A204.1 (cell line): ENCODE measurements at regions not wholly inside any gene's neighbourhood (a gene's known extent, or its start where the extent isn't known, plus 50 kb on each side); places are given as distances from the start of the nearest gene placed in this dataset.

Experiments
- FAIRE-seq: peaks from 2 replicates; lab custom pipeline; 2012; peaks lifted over from hg19 to GRCh38; lab: Jason Lieb, UNC

- FAIRE-seq = no peak
Measured at GRCh38 chr10:4576206-4576605, 249.8 kb upstream of the AKR1E2 start.

DNA sequence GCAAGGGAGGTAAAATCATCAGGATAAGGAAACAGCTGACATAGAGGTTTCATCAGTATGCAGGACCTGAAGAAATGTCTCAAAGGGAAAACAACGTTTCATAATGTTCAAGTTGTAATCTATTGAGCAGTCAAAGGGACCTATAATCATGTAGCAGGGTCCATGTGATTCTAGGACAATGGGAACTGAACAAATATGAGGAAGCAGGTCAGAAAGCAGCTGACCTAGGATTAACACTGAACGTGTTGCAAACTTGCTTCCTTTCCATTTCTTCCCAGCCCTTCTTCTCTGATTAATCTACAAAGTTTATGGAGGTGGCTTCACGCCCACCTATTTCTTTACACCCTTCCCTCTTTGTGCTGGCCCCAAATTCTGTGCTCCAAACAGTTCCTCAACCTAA is 256.9 kb upstream of the AKR1E2 start:
- FAIRE-seq = no peak

DNA sequence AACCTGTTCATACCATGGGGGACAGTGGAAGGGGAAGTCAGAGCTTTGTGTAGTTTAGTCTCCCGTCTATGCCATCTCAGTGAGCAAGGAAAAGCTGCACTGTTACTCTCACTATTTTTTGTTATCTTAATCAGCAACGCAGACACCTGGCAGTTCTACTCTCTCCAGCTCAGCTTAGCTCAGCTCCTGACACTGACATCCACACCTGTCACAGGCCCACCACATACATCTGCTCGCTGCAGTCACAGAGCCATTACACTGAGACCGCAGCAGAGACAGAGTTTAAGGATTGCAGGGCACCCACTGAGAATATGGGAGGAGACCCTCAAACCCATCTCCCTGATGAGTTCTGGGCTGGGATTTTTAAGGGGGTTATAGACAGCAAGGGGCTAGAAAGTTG is 257.3 kb upstream of the AKR1E2 start:
- FAIRE-seq = no peak

DNA sequence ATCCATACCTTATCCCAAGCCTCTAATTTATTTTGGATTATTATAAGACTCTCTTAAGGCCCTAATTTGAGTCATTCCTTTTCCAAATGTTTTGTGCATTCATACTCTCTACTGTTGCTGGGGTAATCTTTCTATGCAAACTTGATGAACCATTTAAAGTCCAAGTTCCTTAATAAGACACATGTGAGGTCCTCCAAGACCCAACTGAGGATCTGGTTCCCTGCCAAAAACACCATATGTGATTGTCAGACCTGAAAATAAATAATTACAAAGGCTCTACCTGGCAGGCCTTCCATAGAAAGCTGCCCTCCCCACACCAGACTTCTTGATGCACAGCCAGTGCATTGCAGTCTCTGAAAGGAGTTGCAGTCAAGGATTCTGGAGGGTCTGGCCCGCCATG is 257.9 kb upstream of the AKR1E2 start:
- no peak for FAIRE-seq

DNA sequence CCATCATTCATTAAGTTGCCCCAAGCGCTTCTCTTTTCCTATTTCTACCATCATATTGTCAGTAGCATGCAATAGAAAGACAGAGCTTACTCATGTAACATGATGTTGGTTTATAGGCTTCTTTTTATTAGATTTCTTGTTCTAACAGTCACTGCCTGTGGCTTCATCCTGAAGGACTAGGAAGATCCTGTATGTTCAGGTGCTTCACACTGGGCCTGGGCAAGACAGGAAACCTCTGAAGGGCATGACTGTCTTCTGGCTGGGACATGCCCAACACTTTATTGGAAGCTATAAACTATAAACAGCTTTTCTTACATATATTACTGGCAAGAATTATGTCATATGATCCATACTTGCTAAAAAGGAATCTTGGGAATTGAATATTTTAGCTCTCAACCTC is 258.4 kb upstream of the AKR1E2 start:
- FAIRE-seq = no peak

GRCh38 chr10:4566011-4566410 is 260.0 kb upstream of the AKR1E2 start:
- FAIRE-seq = no peak

- no peak for FAIRE-seq
Measured at GRCh38 chr10:4561296-4561695, 264.7 kb upstream of the AKR1E2 start.

GRCh38 chr10:4557469-4557868 is 268.5 kb upstream of the AKR1E2 start:
- no peak for FAIRE-seq

DNA sequence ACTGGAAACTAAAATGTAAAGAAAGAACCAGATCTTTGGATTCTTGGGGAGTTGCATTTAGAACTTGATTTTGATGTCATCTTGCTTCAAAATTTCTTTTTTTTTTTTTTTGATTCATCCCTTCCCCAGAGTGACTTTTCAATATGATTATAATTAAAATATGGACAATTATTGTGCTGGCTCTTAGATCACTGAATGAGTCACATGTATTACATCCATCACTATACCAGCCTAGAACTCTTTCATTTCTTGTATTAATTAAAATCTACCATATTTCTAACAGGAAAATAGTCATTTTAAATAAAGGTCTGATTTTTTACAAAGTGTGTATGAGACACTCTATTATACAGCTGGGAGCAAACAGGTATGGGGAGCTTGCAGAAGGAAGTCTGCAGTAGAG is 269.5 kb upstream of the AKR1E2 start:
- no peak for FAIRE-seq

DNA sequence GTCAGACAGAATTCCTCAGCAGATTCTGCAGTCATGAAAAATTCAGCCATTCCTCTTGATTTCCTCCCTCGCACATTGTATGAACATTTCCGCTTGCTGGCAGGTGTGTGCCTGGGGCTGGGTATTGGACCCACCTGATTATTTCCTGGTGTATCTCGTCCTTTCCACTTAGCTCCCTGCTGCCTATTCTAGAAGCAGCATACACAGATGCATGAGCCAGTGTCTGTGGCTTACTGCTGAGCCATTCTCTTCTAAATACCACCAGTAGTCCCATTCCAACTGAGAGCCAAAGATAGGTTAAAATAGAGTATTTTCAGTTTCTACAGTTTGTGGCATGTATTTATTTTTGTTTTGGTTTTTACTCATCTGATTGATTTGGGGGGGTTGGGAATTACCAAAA is 270.1 kb upstream of the AKR1E2 start:
- no peak for FAIRE-seq

- no peak for FAIRE-seq
Measured at GRCh38 chr10:4549139-4549653, 276.8 kb upstream of the AKR1E2 start.

DNA sequence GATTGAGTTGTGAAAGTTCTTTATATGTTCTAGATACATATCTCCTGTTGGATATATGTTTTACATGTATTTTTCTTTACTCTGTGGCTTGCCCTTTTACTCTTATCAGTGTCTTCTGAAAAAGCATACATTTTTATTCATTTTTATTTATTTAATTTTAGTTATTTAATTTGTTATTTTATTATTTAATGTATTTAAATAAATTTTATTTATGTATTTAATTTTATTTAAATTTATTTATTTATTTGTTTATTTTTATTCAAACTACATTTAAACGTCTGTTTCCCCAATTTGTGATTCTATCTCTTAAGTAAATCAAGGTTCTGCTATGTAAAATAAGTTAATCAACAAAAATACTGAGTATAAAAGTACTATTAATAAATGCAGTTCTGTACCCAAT is 279.1 kb upstream of the AKR1E2 start:
- FAIRE-seq = peak; percentile 94

DNA sequence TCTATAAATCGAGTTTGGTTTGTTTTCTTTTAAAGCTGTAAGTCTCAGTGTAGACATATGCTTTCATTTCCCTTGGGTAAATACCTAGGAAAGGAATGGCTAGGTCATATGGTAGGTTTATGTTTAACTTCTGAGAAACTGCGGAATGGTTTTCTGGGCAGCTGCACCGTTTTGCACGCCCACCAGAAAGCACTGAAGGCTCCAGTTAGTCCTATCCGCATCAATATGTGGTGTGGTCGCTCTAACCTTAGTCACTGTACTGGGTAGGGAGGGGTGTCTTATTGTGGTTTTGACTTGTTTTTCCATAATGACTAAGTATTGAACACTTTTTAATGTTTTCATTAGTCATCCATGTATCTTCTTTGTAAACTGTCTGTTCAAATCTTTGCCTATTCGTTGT is 279.5 kb upstream of the AKR1E2 start:
- FAIRE-seq = no peak

DNA sequence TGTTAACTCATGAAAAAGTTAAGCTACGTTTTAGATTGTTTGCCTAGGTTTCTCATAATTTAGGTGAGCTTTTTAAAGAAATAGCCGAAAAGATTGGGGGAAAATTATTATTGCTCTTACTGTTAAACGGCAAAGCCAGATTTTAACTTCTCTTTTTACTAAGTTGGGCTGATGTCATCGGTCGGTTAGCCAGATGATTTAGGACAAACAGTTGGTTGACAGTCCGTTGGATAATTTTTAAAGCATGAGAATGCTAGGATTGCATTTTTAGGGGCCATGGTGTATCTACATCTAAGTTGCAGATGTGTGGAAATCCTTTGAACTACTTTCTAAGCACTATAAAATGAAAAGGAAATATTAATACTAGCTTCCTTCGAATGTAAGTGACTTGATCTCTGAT is 280.9 kb upstream of the AKR1E2 start:
- no peak for FAIRE-seq

DNA sequence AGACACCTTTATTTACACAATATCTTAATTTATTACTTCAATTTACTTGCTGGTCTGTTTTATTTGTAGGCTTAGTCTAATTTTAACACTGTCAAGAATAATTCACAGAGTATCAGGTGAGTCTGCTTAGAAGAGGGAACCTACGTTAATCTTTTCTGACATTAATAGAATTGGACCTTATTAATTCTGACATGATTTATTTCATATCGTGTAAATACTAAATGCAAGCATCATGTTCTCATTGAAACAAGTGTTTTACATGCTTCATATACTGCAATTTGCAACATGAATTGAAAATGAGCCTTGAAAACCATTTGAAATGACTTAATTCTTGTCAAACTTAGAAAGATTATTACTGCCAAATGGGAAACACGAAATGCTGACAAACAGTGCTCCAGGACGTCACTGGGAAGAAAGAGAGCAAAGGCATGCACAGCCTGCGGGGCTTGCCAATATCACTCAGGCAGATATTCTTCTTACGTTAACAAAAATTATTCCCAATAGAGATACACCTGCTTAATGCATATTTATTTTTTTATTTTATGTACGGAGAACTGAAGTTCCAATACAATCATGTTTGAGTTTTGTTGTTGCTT is 282.0 kb upstream of the AKR1E2 start:
- FAIRE-seq = no peak

DNA sequence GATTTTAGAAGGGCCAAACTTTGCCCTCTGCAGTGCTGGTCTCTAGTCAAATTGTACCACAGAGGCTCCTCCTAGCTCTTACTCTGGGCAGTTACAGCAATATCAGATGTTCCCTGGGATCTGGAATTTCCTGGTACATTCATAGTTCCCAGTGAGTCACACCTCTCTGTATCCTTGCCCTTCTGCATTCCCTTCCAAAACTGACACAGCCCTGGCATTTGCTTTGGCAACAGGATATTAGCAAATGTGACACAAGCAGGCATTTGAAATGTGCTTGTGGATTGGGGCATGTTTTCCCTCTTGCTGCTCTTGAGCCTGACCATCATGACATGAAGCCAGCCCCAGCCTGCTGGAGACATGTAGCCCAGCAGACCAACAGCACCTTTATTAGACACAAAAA is 284.7 kb upstream of the AKR1E2 start:
- no peak for FAIRE-seq

DNA sequence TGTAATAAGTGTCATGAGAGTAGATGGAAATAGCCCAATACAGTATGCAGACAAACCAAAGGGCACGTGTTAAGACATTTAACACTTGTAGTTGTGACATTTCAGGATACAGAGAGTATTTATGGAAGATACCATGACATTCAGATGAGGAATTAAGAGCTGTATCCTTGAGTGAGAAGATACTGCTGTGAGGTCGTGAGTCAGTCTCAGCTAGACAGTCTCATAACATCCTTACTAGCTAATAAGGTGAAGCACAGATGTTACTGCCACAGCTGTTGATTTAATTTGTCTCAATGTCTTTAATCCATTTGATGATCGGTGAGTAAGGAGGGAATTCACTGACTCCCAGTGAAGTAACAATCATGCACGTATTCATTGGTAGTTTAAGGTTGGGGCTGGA is 288.0 kb upstream of the AKR1E2 start:
- FAIRE-seq = no peak

DNA sequence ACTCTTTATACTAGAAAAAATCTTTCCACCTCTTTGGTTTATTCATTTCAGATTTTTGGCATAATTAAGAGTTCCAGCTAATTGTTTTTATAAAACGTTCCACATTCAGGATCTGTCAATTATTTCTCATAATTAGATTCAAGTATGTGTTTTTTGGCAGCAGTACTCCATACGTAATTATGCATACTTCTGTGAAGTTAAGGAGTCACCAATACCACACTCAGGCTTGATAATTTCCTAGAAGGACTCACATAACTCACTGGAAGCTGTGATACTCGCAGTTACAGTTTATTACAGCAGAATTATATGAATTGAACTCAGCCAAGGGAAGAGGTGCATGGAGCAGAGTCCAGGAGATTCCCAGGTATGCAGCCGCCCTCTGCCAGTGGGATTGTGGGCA is 290.5 kb upstream of the AKR1E2 start:
- no peak for FAIRE-seq

- FAIRE-seq = no peak
Measured at GRCh38 chr10:4533621-4534020, 292.4 kb upstream of the AKR1E2 start.

DNA sequence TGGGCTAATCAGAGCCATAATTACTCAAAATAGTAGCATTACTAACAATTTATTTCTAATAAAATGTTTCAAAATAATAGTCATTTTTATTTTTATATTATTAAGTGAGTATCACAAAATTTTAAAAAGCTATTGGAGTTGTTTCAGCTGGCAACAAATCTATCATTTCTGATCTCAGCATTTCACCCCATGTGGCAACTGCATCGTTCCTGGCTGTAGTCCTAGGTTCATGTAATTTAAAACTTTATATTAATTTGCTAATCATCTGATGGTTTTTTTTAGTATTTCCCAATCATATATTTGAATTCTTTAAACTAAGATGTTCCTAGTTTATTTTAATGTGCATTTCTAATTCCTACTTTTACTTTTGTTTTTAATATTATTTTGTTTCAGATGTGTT is 293.0 kb upstream of the AKR1E2 start:
- FAIRE-seq = no peak

GRCh38 chr10:4532467-4532866 is 293.5 kb upstream of the AKR1E2 start:
- FAIRE-seq = no peak

DNA sequence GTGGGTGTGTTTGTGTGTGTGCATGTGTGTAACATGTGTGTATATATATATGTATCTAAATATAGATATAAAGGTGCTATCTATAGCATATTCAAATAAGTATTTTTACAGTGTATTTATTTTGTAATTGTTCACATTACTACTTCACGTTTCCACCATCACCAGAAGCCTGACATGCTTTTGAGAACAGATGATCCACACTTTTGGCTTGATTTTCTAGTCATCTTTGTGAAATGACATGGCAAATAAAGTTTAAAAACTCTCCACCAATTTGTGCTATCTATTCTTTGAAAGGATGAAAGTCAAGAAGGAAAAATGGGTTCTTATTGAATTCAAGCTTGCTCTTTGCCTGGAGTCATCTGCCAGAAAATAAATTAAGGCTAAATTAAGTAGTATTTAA is 294.0 kb upstream of the AKR1E2 start:
- no peak for FAIRE-seq

DNA sequence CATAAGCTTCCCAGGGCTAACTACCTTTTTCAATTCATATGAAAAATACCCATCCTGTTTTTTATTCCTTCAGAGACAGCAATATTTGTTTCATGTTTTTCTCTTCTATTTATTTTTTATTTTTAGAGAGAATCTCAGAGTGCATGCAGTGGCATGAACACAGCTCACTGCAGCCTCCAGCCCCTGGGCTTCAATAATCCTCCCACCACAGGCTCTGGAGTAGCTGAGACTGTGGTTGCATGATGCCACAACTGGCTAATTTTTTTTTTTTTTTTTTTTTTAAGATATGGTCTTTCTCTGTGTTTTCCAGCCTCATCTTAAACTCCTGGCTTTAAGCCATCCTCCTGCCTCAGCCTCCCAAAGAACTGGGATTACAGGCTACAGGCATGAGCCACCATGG is 296.7 kb upstream of the AKR1E2 start:
- FAIRE-seq = no peak

DNA sequence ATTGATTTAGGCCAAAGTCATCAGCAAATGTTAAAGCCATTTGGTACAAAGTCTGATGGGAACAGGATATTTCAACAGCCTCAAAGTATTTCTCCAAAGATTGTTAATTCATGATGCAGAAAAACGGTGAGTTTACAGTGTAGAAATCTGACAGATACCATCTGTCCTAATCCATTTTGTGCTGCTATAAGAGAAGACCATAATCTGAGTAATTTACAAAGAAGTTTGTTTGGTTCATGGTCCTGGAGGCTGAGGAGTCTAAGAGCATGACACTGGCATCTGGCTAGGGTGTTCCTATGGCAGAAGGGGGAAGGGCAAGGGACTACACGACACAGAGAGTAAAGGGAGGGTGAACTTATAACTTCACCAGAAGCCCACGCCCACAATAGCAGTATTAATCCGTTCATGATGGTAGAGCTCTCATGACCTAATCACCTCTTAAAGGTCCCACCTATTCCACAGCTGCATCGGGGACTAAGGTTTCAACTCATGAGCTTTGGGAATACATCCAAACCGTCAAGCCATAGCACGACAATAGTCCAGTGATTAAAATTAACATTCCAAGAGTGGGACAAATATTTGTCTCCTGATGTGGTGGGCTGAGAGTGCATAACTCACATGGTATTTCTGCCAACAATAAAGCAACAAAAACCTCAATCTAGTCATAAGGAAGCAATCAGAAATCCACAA is 298.6 kb upstream of the AKR1E2 start:
- no peak for FAIRE-seq
